Activated CD4-positive, alpha-beta memory T cell treated with anti-CD3 and anti-CD28 coated beads, Interleukin-2, amount 10 ng/mL, durations not matched to agents 7 days and 5 days (primary cell): ENCODE measurements at regions not wholly inside any gene's neighbourhood (a gene's known extent, or its start where the extent isn't known, plus 50 kb on each side); places are given as distances from the start of the nearest gene placed in this dataset.

ENCODE experiments used
- CTCF ChIA-PET: fragments of 350-600 bp; sonication (Branson Sonifier 250); formaldehyde crosslinking; loops from one replicate; lab custom pipeline; 2021; ENCODE audit warnings: antibody characterized with exemption, inconsistent platforms; lab: Charles Lee
- POLR2A ChIA-PET: fragments of 350-600 bp; sonication (Branson Sonifier 250); formaldehyde crosslinking; loops from one replicate; lab custom pipeline; 2021; ENCODE audit warnings: antibody characterized with exemption; lab: Charles Lee
- DNase-seq: peaks from one replicate; pipeline ENCODE4 v3.0.0-alpha.2; 2020
- H3K27ac Mint-ChIP-seq: one replicate; pipeline ENCODE4 v1.8.0; 2021; ENCODE audit warnings: mild to moderate bottlenecking, mixed read lengths
- H3K27me3 Mint-ChIP-seq: one replicate; pipeline ENCODE4 v1.8.0; 2021; ENCODE audit warnings: mixed read lengths
- H3K36me3 Mint-ChIP-seq: one replicate; pipeline ENCODE4 v1.8.0; 2021; ENCODE audit warnings: low read depth, mixed read lengths
- H3K4me1 Mint-ChIP-seq: one replicate; pipeline ENCODE4 v1.8.0; 2021; ENCODE audit warnings: mixed read lengths
- H3K4me3 Mint-ChIP-seq: one replicate; pipeline ENCODE4 v1.8.0; 2021; ENCODE audit warnings: mild to moderate bottlenecking, mixed read lengths
- H3K9me3 Mint-ChIP-seq: one replicate; pipeline ENCODE4 v1.8.0; 2021; ENCODE audit warnings: mixed read lengths

DNA sequence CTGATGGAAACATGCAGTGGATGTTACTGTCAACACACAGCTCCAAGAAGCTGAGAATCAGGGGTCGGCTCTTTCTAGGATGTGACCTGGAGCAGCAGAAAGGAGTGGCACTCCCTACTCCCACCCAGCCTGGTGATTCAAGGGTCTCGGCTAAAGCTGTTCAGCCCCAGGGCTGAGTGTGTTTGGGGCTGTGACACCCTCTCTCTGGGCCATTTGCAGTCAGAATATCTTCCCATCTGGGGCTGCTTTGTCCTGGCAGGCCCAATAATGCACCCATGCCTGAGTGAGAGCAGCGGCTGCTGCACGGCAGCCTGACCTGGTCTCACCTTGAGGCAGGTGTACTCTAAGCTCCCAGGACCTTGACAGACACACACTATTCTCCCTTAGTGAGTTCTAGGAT, 52.5 kb upstream of the AJAP1 start:
- Mint-ChIP-seq H3K9me3 (no peaks in the 10 kb centered on the region), H3K27me3 (peaks cover 18% of the 10 kb centered on the region), H3K36me3 (no peaks in the 10 kb centered on the region), H3K4me3 (no peak overlapping the region), H3K27ac (no peak overlapping the region), H3K4me1 (no peaks in the 10 kb centered on the region)
- DNase-seq: no peak
- CTCF ChIA-PET: no interaction called here
- POLR2A ChIA-PET: no interaction called here

DNA sequence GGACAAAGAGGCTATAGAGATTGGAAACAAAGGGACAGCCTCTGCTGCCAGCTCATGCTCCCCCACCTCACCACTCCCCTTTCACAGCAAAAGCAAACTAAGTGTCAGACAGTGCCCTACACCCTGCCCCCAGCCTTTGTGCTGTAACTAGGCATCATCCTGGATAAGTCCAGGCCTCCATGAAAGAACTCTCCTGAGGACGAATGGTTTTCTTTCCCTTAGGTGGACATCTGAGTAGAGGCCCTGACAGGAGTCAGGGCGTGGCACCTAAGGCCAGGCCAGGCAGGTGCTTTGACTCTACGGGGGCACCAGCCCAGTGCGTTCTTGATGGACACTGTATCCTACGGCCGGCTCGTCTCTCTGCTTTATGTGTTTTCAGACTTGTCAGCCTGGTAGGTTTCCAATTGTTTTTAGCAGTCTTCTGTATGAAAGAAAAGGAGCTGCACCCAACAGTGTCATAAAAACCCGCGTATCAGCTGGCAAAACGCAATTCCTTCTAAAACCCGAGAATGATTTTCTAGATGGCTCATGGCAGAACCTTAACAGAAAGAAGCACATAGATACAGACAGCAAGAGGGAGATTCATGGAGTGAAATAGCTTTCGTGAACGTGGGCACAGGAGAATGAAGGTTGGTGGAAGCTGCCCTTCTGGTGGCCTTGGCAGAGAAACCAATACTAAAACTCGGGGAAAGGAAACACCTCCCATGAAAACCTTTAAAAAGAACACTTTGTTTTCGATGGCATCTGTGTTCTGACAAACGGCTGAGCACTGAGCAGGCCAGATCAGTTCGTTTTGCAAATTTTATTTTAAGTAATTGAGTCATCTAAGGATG, 51.7 kb upstream of the AJAP1 start:
- CTCF ChIA-PET: no interaction called here
- no peak overlapping the region for H3K27ac Mint-ChIP-seq
- peaks cover 18% of the 10 kb centered on the region for H3K27me3 Mint-ChIP-seq
- H3K4me1 Mint-ChIP-seq: no peaks in the 10 kb centered on the region
- POLR2A ChIA-PET: no interaction called here
- H3K36me3 Mint-ChIP-seq: no peaks in the 10 kb centered on the region
- H3K9me3 Mint-ChIP-seq: no peaks in the 10 kb centered on the region
- DNase-seq: no peak
- H3K4me3 Mint-ChIP-seq: no peak overlapping the region

DNA sequence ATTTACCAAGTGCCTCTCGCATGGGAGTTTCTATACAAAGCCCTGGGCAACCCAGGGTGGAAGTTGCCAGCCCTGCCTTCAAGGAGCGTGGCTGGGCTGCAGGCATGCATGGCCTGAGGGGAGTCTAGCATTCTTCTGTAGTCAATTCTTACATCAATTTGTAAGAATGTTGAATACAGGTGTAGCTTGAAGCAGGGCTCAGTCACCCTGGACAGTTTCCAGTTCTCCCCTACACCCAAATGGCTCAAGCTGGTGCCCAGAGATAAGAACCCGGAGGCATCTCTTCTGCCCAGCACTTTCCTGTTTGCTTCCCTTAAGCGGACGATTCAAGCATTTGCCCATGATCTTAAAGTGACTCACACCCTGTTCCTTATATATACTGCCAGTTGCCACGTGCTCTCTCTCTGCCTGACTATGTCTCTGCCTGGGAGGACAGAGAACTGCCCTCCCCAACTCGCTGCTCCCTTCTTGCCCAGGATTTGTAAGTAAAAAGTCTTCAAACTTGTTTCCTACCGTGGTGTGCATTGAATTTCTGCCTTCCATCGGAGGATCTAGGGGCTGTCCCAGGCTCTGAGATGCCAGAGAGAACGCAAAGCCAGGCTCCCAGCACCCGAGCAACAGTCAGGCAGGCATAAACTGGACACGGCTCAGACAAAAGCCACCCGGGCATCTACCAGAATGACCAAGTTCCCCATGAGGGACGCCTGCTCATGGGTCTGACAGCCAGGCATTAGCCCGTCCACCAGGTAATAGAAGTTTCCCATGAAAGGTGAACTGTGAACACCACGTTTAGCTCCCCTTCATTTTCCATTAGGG, 50.9 kb upstream of the AJAP1 start:
- no peak for DNase-seq
- no peaks in the 10 kb centered on the region for H3K36me3 Mint-ChIP-seq
- no peaks in the 10 kb centered on the region for H3K9me3 Mint-ChIP-seq
- CTCF ChIA-PET: no interaction called here
- POLR2A ChIA-PET: no interaction called here
- H3K4me1 Mint-ChIP-seq: no peaks in the 10 kb centered on the region
- H3K27ac Mint-ChIP-seq: no peak overlapping the region
- H3K4me3 Mint-ChIP-seq: no peak overlapping the region
- H3K27me3 Mint-ChIP-seq: peaks cover 18% of the 10 kb centered on the region
